OCI-LY1 (cell line): ENCODE measurements at regions not wholly inside any gene's neighbourhood (a gene's known extent, or its start where the extent isn't known, plus 50 kb on each side); places are given as distances from the start of the nearest gene placed in this dataset.

Source experiments
- CTCF ChIP-seq: fragments of 200-600 bp; sonication (generic), shearing (Covaris generic); IDR thresholded peaks from 2 replicates; pipeline ENCODE4 v1.5.1; 2017; ENCODE audit warnings: mild to moderate bottlenecking, antibody characterized with exemption, low read length, moderate library complexity, mixed read lengths
- EZH2 ChIP-seq: fragments of 200-600 bp; sonication (generic), shearing (Covaris generic); IDR thresholded peaks from 2 replicates; pipeline ENCODE4 v1.8.0; 2017; ENCODE audit warnings: borderline replicate concordance, mixed run types, mild to moderate bottlenecking, antibody characterized with exemption, low read length, moderate library complexity, mixed read lengths

GRCh38 chr3:72205297-72205826, 420.4 kb upstream of the PROK2 start:
- TF ChIP-seq CTCF = no peak
- no peak for TF ChIP-seq EZH2
